HCT116 (cell line): ENCODE measurements at regions not wholly inside any gene's neighbourhood (a gene's known extent, or its start where the extent isn't known, plus 50 kb on each side); places are given as distances from the start of the nearest gene placed in this dataset.

ENCODE experiments used
- ATAC-seq: fragments of 200-7000 bp; cut with Tn5 transposase; 2 replicates; pipeline ENCODE4 v1.9.1; 2020; ENCODE audit warnings: mild to moderate bottlenecking, moderate library complexity
- BruUV-seq: library from RNA; stranded (reverse); fragments of 400-500 nt; replicated peaks from 2 replicates; lab custom pipeline; 2021; lab: Mats Ljungman, UMichigan
- CTCF ChIA-PET: fragments of 300-600 bp; sonication (Branson Sonifier 250); formaldehyde crosslinking; loops from one replicate; lab custom pipeline; 2021; ENCODE audit warnings: antibody characterized with exemption; lab: Charles Lee
- POLR2A ChIA-PET: fragments of 300-600, 350-600 bp; sonication (Branson Sonifier 250); formaldehyde crosslinking; loops from one replicate; lab custom pipeline; 2021; ENCODE audit warnings: antibody characterized with exemption; lab: Charles Lee
- RAD21 ChIA-PET, 2 experiments: fragments of 300-600 bp; sonication (Branson Sonifier 250); formaldehyde crosslinking; loops; one replicate each; lab custom pipeline; 2023; ENCODE audit warnings: low total read pairs in 2 of 2; ENCODE audit not compliant: uncharacterized antibody in 2 of 2, unreplicated experiment in 2 of 2, low non-redundant PET in 1 of 2; lab: Charles Lee
- DNase-seq: peaks from one replicate; pipeline ENCODE4 v3.0.0-alpha.2; 2010; ENCODE audit warnings: low read depth, low spot score
- H2AFZ ChIP-seq: fragments of 200-600 bp; shearing (Covaris generic), sonication (generic); 2 replicates; pipeline ENCODE4 v1.6.1; 2017; ENCODE audit warnings: low read depth, mixed run types, mixed read lengths, antibody characterized with exemption, low read length; ENCODE audit not compliant: poor library complexity, severe bottlenecking
- H3K27ac ChIP-seq: 2 replicates; pipeline ENCODE4 v1.5.1; 2012; ENCODE audit warnings: low read depth, low read length
- H3K27me3 ChIP-seq: fragments of 200-600 bp; sonication (generic); 2 replicates; pipeline ENCODE4 v1.6.1; 2016; ENCODE audit warnings: mixed run types, low read length, mixed read lengths; ENCODE audit not compliant: insufficient read depth
- H3K36me3 ChIP-seq, 2 experiments: fragments of 200-500 bp in 1 of 2; fragments of 200-600 bp in 1 of 2; sonication (Bioruptor generic) in 1 of 2; sonication (generic) in 1 of 2; 2 replicates each; pipeline versions ENCODE4 v1.5.1 to v1.6.1; 2014 to 2016; ENCODE audit warnings: low read length in 2 of 2, inconsistent platforms in 1 of 2, mixed read lengths in 1 of 2, mixed run types in 1 of 2; ENCODE audit not compliant: insufficient read depth in 2 of 2, control insufficient read depth in 1 of 2
- H3K4me1 ChIP-seq, 2 experiments: fragments of 200-600 bp in 1 of 2; sonication (generic) in 1 of 2; 2 replicates each; pipeline versions ENCODE4 v1.5.1 to v1.6.1; 2012 to 2017; ENCODE audit warnings: low read length in 2 of 2, inconsistent platforms in 1 of 2, mild to moderate bottlenecking in 1 of 2, mixed read lengths in 1 of 2, mixed run types in 1 of 2, moderate library complexity in 1 of 2; ENCODE audit not compliant: insufficient read depth in 2 of 2, control insufficient read depth in 1 of 2
- H3K4me2 ChIP-seq: fragments of 200-600 bp; sonication (generic); 2 replicates; pipeline ENCODE4 v1.6.1; 2017; ENCODE audit warnings: mixed run types, low read length, mixed read lengths
- H3K4me3 ChIP-seq, 2 experiments: fragments of 200-600 bp in 1 of 2; sonication (generic) in 1 of 2; replicated peaks in 1 of 2; 2 replicates each; pipeline ENCODE4 v1.5.1; 2011 to 2016; ENCODE audit warnings: low read length in 2 of 2, control low read depth in 1 of 2, low read depth in 1 of 2, mild to moderate bottlenecking in 1 of 2, mixed read lengths in 1 of 2, mixed run types in 1 of 2
- H3K79me2 ChIP-seq: fragments of 200-600 bp; sonication (generic); 2 replicates; pipeline ENCODE4 v1.6.1; 2017; ENCODE audit warnings: mild to moderate bottlenecking, mixed run types, low read length, moderate library complexity, mixed read lengths; ENCODE audit not compliant: insufficient read depth
- H3K9ac ChIP-seq: fragments of 200-600 bp; sonication (generic); 2 replicates; pipeline ENCODE4 v1.6.1; 2016; ENCODE audit warnings: low read length, mixed read lengths
- H3K9me2 ChIP-seq: fragments of 200-600 bp; sonication (generic), shearing (Covaris generic); 2 replicates; pipeline ENCODE4 v1.6.1; 2017; ENCODE audit warnings: mixed run types, mild to moderate bottlenecking, moderate library complexity; ENCODE audit not compliant: insufficient read depth
- H3K9me3 ChIP-seq, 2 experiments: fragments of 200-500 bp in 1 of 2; fragments of 200-600 bp in 1 of 2; sonication (Bioruptor generic) in 1 of 2; sonication (generic) in 1 of 2; 2 replicates each; pipeline ENCODE4 v1.6.1; 2014 to 2017; ENCODE audit warnings: low read length in 2 of 2, mixed read lengths in 2 of 2, inconsistent platforms in 1 of 2, low read depth in 1 of 2, mild to moderate bottlenecking in 1 of 2, mixed run types in 1 of 2, moderate library complexity in 1 of 2; ENCODE audit not compliant: control insufficient read depth in 1 of 2, insufficient read depth in 1 of 2
- H4K20me1 ChIP-seq: fragments of 200-600 bp; sonication (generic), shearing (Covaris generic); 2 replicates; pipeline ENCODE4 v1.6.1; 2017; ENCODE audit warnings: mixed run types, mild to moderate bottlenecking, moderate library complexity; ENCODE audit not compliant: insufficient read depth
- ATF3 ChIP-seq: IDR thresholded peaks from 2 replicates; pipeline ENCODE4 v1.6.1; 2012
- CBX3 ChIP-seq: IDR thresholded peaks from 2 replicates; pipeline ENCODE4 v1.6.1; 2012; ENCODE audit warnings: low read depth
- CEBPB ChIP-seq: IDR thresholded peaks from 2 replicates; pipeline ENCODE4 v1.6.1; 2012; ENCODE audit warnings: low read depth
- ELF1 ChIP-seq: IDR thresholded peaks from 2 replicates; pipeline ENCODE4 v1.6.1; 2012; ENCODE audit warnings: low read depth, borderline replicate concordance
- EZH2phosphoT487 ChIP-seq: fragments of 200-600 bp; IDR thresholded peaks from 2 replicates; pipeline ENCODE4 v1.6.1; 2018; ENCODE audit warnings: antibody characterized with exemption, borderline replicate concordance
- JUND ChIP-seq: IDR thresholded peaks from 2 replicates; pipeline ENCODE4 v1.6.1; 2012
- MAX ChIP-seq: IDR thresholded peaks from 2 replicates; pipeline ENCODE4 v1.6.1; 2012
- SP1 ChIP-seq: IDR thresholded peaks from 2 replicates; pipeline ENCODE4 v1.6.1; 2012; ENCODE audit warnings: low read depth
- SRF ChIP-seq: IDR thresholded peaks from 2 replicates; pipeline ENCODE4 v1.6.1; 2012; ENCODE audit warnings: low read depth
- YY1 ChIP-seq: IDR thresholded peaks from 2 replicates; pipeline ENCODE4 v1.6.1; 2011; ENCODE audit warnings: low read length, low read depth, moderate library complexity, mild to moderate bottlenecking; ENCODE audit not compliant: insufficient replicate concordance; ENCODE audit errors: extremely low read depth
- ZBTB33 ChIP-seq: IDR thresholded peaks from 2 replicates; pipeline ENCODE4 v1.6.1; 2011; ENCODE audit warnings: mild to moderate bottlenecking, low read length, moderate library complexity; ENCODE audit not compliant: insufficient replicate concordance; ENCODE audit errors: extremely low read depth
- intact Hi-C: fragments of 100-400 bp; cut with micrococcal nuclease; formaldehyde crosslinking; loops from 2 replicates; pipeline ENCODE4 v1.10.0; 2022
- TF ChIP-seq, protein P1 (sequence below), 3 experiments: fragments of 200-600 bp in 1 of 3; sonication (generic) in 1 of 3; IDR thresholded peaks in 2 of 3; conservative IDR thresholded peaks in 1 of 3; 2 replicates each; pipeline ENCODE4 v1.5.1; 2012 to 2017; ENCODE audit warnings: low read depth in 2 of 3, low read length in 2 of 3, antibody characterized with exemption in 1 of 3, borderline replicate concordance in 1 of 3, control low read depth in 1 of 3, mild to moderate bottlenecking in 1 of 3, mixed read lengths in 1 of 3, mixed run types in 1 of 3, moderate library complexity in 1 of 3; ENCODE audit not compliant: insufficient read depth in 1 of 3

DNA sequence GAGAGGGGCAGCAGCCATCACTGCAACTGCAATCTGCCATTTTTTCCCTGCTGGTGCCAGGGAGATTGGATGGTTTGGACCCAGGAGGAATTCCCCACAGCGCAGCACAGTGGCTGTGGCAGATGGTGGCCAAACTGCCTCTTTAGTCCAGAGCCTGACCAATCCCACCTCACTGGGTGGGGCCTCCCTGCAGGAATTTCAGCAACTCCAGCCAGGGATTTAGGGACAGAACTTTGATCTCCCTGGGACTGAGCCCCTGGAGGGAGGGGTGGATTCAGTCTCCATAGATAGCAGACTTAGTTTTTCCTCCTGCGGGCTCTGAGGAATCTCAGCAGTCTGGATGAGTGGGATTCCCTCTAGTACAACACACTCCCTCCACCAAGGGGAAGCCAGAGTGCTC lies 179.7 kb upstream of the WDR11 start:
- Histone ChIP-seq H3K27ac (no peak overlapping the region), H4K20me1 (no peaks in the 10 kb centered on the region), H3K4me1 (no peaks in the 10 kb centered on the region), H3K36me3 (no peaks in the 10 kb centered on the region), H3K9ac (no peak overlapping the region), H3K79me2 (no peaks in the 10 kb centered on the region), H3K9me2 (no peaks in the 10 kb centered on the region), H3K27me3 (peaks cover 15% of the 10 kb centered on the region), H2AFZ (no peak overlapping the region), H3K4me3 (no peak overlapping the region), H3K4me2 (no peak overlapping the region), H3K9me3 (no peaks in the 10 kb centered on the region)
- DNase-seq: no peak
- no peak for TF ChIP-seq ATF3
- TF ChIP-seq, protein P1, sequence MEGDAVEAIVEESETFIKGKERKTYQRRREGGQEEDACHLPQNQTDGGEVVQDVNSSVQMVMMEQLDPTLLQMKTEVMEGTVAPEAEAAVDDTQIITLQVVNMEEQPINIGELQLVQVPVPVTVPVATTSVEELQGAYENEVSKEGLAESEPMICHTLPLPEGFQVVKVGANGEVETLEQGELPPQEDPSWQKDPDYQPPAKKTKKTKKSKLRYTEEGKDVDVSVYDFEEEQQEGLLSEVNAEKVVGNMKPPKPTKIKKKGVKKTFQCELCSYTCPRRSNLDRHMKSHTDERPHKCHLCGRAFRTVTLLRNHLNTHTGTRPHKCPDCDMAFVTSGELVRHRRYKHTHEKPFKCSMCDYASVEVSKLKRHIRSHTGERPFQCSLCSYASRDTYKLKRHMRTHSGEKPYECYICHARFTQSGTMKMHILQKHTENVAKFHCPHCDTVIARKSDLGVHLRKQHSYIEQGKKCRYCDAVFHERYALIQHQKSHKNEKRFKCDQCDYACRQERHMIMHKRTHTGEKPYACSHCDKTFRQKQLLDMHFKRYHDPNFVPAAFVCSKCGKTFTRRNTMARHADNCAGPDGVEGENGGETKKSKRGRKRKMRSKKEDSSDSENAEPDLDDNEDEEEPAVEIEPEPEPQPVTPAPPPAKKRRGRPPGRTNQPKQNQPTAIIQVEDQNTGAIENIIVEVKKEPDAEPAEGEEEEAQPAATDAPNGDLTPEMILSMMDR (IDR thresholded peaks at IDR 0.05 in 2 of 3, conservative IDR thresholded peaks at IDR 0.05 in 1 of 3; ENCODE audit: borderline replicate concordance in 1 of 3, insufficient read depth in 1 of 3, low read depth in 2 of 3, low read length in 2 of 3): no peak
- no peak for TF ChIP-seq EZH2phosphoT487
- TF ChIP-seq MAX: no peak
- no peak for TF ChIP-seq CBX3
- no peak for TF ChIP-seq ELF1
- TF ChIP-seq ZBTB33: no peak
- no peak for TF ChIP-seq YY1
- TF ChIP-seq SP1: no peak
- TF ChIP-seq CEBPB: no peak
- no peak for TF ChIP-seq SRF
- no peak for TF ChIP-seq JUND
- ATAC-seq: no peak
- no TSS peak for BruUV-seq
- POLR2A ChIA-PET: no interaction called here
- CTCF ChIA-PET: no interaction called here
- intact Hi-C loops: no loop called here
- RAD21 ChIA-PET: no interaction called here
